NCI-H446 treated with DMSO at 0.1 percent for 48 hours (cell line): ENCODE measurements at regions not wholly inside any gene's neighbourhood (a gene's known extent, or its start where the extent isn't known, plus 50 kb on each side); places are given as distances from the start of the nearest gene placed in this dataset.
"Not testable (repeated sequence)": the region's sequence is repeated elsewhere in the genome, so short reads cannot be mapped to it uniquely, and the experiment has no call there.

ENCODE experiments used
- DNase-seq: peaks from one replicate; lab custom pipeline; 2025; lab: John Stamatoyannopoulos, UW

DNA sequence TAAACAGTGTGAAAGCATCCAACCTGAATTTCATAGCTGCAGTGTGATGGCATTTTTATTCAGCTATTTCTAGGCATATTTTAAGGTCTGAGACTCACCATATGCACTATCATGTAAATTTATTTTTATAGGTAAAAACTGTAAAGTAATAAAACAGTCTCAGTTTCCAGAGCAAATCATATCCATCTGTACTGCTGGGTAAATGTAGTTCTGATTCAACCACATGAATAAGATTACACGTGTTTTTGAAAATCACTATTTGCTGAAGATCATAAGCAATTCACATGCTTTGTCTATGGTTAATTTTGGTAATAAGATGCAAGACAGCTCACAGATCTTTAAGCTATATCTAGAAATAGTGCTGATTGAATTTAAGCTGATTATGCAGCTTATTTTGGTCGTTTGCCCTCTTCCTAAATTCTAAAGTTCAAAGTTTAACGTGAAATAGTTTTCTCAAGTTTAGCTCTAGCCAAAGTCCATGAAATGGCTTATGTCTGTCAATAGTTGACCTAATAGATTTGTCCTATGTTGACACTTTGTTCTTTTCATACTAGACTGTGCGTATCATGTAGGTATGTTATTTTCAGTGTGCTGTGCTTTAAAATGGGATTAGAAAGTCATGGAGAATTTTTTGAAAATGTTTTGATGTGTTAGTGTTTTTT is 489.0 kb downstream of the USP25 start:
- DNase-seq, result no peak

DNA sequence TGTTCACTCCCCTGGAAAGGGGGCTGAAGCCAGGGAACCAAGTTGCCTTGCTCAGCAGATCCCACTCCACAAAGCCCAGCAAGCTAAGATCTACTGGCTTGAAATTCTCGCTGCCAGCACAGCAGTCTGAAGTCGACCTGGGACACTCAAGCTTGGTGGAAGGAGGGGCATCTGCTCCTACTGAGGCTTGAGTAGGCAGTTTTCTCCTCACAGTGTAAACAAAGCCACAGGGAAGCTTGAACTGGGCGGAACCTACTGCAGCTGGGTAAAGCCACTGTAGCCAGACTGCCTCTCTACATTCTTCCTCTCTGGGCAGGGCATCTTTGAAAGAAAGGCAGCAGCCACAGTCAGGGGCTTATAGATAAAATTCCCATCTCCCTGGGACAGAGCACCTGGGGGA is 495.0 kb downstream of the USP25 start:
- DNase-seq, result not testable (repeated sequence)

DNA sequence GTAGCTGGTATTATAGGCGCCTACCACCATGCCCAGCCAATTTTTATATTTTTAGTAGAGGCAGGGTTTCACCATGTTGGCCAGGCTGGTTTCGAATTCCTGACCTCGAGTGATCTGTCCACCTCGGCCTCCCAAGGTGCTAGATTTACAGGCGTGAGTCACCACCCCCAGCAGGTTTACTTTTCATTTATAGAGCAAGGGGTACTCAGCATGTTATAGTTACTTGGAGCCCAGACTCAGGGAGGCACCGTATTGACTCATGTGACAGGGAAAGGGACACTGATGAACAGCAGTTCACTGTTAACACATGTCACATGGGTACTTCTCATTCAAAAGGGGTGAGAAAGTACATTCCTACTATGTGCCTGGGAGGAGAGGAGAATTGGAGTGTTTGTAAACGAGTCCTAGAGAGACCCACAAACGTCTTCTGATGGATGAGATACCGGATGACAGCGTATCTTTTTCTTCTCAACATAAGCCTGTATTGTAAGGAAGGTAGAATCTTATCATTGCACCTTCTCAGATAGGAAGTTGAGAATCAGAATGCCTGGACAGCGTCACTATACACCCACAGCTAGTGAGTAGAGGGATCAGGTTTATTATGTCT is 510.0 kb downstream of the USP25 start:
- DNase-seq, result no peak

DNA sequence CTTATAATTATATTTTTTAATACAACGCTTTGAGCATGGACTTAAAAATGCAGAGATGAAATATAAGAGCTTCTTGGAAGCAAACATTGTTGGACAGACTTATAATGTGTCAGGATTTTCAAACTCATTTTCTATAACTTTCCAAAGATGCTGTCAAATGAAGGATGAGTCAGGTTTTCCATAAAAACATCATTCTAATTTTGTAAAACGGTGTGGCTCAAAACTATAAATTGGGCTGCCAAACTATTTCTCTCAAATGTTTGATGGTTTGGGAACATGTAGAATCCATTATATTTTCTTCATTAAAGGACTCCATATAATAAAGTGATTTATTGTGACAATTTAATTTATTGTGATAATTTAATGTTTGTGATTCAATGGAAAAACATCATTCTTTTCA is 511.2 kb downstream of the USP25 start:
- DNase-seq, result no peak

DNA sequence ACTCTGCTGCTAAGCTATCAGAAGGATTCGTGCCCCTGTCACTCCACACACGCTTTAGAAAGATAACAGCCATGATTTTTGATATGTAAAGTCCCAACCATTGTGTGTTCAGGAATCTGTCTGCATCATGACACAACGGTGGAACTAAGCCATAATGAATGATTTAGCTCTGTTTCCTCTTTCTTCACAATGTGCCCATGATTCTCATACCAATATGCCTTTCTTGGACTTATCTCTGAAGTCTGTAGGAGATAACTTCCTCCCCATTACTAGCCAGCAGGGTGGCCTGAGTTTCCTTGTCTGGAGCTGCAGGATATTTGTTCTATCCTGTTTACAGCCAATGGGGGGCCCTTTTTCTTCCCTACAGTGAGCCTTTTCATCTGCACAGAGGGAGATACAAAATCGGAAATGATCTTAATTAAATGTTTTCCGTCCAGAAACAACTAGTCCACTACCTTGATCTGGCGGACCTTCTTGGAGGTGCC is 511.7 kb downstream of the USP25 start:
- no peak for DNase-seq

DNA sequence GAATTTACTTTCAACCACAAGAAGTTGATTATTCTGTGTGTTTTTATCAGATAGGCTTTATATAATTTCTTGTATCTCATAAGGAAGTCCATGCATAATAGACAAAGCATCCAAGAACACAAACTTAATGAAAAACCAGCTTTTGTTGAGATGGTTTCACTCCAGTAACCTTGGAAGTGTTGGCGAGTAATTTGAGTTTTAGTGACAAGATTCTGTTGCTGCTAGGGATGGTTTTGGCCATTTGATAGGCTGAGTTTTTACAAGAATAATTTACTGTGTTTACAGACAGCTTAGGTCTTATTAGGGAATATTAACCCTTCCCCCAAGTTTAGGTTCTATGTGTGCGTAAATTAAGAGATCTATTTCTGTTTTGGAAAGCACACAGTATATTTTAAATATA is 513.6 kb downstream of the USP25 start:
- no peak for DNase-seq

DNA sequence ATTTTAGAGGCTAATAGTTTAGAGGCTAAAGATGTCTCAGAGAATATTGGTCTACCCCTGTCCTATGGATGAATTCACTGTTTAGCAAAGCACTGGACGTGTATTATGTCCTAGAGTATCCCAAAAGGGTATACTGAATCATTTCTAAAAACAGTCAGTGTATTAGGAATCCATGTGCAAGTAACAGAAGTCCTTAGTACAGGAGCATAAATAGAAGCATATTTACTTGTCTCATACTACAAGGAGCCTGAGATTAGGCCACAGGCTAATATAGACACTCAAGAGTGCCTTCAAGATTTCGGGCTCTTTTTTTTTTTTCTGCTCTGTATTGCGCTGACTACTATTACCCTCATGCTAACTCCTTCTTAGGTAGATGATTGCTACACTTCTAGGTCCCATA is 518.9 kb downstream of the USP25 start:
- no peak for DNase-seq

DNA sequence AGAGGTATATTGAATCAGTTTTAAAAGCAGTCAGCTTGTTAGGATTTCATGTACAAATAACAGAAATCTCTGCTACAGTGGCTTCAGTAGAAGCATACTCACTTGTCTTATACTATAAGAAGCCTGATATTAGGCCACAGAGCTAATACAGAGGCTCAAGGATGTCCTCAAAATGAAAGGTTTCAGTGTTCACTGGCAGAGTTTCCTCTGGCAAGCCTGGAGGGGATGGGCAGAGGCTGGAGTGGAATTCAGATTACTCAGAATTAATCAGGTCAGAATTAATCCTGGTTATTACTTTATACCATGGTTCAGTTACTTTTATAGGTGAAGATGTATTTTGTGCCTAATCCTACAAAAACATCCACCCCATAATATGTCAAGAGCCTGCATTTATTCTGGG is 520.5 kb downstream of the USP25 start:
- no peak for DNase-seq

DNA sequence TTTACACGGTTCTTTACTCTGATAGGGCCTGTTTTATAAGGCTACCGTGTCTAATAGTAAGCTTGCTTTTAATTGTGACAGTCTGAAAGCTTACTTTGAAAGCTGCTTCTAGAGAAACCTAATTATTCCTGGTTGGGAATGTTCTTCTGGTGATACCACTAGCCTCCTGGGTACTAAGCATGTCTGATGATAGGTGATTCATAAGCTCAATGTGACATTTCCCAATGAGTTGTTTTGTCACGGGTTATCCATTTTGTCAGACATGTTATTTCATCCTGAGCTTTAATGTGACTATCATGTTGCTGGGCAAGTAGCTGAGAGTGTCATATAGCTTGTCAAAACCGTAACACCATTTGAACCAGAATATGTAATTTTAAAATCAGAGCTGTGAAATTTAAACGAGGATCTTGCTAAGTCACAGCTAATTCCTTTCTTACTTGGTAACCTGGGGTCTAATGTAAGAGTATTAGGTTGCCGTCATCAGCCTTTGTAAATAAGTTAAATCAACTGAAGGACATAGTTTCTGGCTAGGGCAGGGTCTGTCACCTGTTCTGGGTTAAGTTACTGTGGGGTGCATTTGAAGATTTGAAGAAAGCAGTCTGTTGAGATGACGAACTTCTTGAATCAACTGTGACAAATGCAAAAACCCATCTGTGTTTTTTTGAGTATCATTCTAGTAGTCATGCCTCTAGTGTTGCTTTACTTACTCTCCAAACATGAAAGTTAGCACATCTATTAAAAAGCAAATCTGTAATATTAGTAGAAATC is 529.2 kb downstream of the USP25 start:
- DNase-seq, result no peak

DNA sequence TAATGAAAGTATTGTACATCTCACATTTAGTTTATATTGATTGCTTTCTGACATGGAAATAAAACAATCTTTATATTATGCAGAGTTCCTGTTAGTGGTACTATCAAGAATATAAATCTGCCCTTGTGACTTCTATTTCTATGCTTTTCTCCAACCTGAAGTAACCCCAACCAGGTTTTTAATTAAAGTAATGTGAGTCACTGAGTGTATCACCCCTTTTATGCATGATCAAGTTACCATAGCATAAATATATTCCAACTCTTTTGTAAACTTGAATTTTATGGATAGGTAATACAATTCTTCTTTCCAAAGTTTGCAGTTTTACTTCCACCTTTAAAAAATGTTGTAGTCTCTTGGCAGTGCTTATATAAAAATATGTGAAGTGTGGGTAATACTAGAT is 532.3 kb downstream of the USP25 start:
- no peak for DNase-seq

DNA sequence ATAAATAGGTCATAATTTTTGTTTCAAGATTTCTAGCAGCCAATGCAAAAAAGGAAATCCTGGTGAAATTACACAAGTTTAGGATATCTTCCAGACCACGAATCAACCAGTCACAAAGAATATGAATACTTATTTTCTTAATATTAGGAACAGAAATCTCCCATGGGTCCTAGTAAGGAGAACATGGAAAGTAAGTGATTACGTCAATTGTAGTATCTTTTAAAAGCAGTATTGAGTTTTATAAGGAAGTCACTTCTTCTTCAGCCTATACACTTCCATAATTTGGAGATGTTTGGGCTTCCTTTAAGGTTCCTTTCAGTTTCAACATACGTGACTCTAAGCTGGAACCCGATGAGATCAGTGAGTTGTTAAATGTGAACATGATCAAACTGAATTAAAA is 534.5 kb downstream of the USP25 start:
- DNase-seq, result no peak

DNA sequence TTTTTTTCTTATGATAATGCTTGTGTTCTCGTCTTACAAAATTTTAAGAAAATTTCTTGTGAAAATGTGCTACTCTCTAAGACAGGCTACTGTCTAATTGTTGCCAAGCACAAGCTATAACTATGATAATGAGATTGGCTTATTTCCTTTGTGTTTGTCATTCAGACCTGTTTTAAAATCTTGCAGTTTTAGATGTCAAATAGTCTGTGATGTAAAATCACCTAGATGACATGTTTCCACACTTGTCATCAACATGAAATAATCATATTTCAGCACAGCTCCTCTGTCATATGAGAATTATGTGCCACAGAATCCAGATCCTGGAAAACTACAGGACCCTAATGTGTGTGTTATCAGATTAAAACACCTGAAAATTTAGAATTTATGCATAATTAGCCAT is 539.7 kb downstream of the USP25 start:
- no peak for DNase-seq

DNA sequence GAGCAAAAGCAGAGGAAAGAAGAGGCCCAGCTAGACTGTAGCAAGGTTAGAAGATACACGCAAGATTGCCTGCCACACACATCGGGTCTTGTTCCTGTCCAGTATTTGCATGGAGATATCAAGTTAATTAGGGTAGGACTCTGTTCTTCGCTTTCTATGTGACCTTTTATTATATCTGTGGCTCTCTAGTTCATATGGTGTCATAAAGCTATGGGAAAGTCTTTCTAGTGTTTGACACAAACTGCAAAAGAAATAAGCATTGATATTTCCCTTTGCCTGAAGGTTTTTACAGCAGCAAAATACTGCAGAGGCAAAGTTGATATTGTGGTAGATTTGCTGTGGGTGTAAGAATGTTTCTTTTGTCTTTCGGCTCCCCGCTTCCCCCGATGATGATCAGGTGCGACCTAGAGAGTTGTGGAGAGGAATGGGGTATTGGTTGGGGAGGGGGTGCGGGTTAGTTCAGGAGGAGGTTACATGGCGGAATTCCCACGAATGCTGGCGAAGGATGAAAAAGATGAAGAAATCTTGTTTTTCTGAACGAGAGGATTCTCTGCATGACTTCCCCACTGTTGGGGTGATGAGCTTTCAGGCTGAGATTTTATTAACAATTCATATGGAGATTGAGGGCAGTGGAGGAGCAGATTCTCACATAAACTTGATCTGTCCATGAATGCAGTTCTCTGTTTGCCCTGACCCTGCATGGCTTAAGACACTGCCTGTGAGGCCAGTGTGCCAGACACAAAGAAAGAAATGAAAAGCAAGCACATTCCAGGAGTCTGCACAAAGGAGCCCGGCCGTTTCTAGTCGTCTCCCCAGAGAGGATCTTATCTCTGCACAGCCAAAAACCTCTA is 550.2 kb downstream of the USP25 start:
- DNase-seq, result no peak

DNA sequence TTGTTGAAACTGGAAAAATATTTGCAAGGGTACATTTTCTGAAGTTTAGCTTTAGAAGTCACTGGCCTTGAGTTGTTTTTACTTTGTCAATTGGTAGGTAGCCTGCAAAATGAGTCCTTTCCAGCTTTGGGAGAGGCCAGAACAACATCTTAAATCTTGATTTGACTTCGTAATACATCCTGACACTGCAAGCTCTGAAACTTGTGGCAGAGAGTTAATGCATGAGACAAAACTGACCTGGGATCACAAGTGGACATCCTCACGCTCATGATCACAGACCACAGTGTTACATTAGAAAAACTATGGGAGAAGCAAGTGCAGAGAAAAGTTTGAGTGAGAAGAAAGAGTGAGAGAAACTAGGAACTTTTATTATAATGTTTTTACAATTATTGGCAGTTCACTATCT is 550.9 kb downstream of the USP25 start:
- no peak for DNase-seq

DNA sequence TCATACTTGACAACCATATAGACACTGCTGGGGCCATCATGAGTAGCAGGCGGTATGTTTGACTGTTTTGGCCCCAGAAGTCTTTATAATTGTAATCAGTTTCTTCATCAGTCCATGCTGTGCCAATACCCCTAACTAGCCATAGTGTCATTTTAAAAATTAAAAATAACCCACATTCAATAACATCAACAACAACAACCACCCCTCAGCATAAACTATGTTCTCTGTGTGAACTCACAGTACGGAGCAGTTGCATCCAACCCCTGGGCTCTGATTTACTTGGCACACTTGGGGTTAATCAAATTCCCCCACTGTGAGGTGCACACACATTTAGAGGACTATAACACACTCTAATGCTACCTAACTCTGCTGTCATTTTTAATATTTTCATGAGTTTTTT is 553.7 kb downstream of the USP25 start:
- no peak for DNase-seq

DNA sequence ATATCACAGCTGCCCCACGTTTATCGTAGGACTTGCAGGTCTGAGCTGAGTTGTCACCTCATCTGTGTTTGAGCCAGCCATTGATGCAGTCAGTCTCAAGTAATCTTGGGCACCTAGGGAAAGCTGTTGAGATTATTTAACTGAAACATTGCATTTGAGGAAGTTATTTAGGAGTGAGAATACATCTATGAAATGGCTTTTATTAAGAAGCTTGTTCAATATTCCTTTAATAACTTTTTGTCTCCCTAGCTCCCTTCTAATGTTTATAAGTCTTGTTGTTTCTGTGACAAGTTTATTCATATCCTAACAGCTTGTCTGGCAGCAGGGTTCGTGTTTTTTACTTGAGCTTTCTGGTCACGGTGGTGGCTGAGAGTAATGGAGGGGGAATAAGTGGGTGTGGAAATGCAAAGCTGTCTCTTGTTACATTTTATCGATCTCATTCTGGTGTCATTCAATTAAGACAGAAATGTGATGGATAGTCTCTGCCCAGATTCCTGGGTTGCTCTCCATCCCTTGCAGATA is 555.9 kb downstream of the USP25 start:
- no peak for DNase-seq

DNA sequence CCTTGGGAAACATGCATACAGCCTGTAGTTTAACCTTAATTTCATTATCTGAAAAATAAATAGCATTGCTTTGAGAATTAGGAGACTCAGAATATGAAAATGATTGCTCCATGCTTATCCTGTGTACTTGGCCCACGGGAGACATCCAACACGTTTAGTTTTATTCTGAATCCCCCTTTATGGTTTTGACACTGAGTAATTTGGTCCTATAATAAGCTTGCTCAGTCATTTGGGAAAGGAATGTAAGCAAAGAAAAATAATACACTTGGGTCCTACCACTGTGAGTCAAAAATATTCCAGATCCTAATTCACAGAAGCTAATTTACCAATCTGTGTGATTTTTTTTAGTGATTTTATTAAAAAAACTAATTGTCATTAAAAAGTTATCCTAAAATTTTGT is 557.3 kb downstream of the USP25 start:
- no peak for DNase-seq

DNA sequence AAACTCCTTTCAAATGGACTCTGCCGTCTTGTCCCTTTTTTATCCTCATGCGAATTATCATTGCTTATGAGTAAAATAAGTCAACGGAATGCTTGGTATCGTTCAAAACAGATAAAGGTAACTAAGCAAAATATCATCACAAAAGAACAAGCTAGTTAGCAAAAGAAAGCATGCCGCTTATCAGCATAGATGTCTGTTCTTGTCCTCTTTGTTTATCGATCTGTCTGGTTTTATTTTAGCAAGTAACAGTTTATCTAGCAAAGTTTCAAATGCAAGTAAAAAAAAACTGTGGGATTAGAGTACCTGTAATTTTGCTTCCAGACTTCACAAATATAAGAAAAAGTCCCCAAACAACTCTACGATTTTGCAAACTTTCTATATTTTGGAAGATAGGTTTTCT is 561.5 kb downstream of the USP25 start:
- no peak for DNase-seq

DNA sequence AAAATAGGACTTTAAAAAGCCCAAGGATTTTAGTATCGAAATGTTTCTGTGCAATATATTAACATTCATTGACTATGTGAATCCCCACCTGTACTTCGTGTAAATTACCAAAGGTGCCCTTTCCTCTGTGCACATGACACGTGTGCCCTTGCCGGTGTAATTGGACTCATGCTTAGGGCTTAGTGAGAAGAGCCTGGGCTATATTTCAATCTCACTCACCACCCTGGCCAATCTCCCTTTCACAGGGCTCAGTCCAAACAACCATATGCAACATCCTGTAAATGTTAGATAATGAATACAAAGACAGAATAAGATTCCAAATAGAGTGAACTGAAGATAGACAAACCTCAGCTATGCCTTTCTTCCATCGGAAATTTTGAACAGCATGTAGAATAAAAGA is 564.3 kb downstream of the USP25 start:
- no peak for DNase-seq

DNA sequence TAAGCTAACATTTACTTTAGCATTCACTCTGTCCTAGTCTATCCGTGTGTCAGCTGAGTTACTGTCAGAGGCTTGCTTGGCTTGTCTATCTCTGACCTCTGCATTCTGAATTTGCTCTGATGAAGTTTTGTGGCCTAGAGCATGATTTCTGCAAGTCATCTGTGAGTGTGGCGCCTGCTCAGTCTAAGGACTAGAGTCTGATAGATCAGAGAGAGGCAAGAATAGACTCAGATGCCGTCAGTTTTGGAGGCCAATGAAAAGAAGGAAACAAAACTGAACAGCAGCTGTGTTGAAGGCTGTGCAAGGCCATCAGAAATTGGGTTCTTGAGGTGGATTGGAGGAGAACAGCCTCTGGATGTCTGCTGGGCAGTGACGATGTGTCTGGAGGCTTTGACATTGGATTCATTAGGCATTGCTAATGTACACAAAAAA is 573.1 kb downstream of the USP25 start:
- no peak for DNase-seq

DNA sequence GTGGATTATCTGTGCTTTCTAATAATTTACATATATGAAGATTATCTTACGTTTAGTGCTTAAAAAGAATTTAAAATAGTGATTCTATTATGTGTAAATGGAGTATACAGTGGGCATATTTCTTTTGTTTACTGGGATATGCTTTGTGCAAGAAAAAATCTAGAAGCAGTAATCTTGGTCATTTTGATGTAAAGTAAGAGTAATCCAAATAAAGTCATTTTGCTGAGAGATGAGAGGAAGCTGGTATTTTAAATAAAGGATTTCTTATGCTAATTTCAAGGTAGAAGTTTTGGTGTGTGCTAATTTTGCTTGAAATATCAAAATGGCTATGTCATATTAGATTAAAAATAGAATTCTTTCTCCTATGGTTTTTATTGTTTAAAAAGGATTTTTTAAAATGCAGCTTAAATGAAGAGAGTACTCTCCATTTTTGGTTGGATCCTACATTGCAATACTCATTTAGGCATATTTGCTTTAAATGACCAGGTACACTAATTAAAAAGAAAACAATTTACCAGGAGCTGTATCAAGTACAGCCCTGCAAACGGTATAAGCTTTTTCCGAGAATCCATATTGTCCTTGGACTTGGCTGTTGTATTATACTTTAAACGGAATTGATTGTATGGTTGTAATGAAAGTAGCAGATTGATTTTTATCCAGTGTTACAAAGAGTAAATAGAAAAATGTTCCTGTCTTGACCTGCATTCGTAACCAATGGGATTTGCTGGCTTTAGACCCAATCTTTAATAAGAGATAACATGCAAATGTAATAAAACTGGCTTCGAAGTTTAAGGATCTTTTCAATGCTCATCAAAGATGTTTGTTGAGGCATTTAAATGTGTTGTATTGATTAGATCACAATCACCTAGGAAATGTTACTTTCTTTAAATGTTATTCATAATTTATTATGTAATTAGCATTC is 574.7 kb downstream of the USP25 start:
- no peak for DNase-seq
